Chondrocyte (in vitro differentiated cells): ENCODE measurements at regions not wholly inside any gene's neighbourhood (a gene's known extent, or its start where the extent isn't known, plus 50 kb on each side); places are given as distances from the start of the nearest gene placed in this dataset.

Source experiments
- DNase-seq: peaks from one replicate; pipeline ENCODE4 v3.0.0; 2021; ENCODE audit warnings: mixed read lengths, low spot score
- H3K27ac Mint-ChIP-seq: one replicate; pipeline ENCODE4 v1.8.0; 2021; ENCODE audit warnings: mild to moderate bottlenecking, moderate library complexity, mixed read lengths; ENCODE audit not compliant: unreplicated experiment
- H3K27me3 Mint-ChIP-seq: 2 replicates; pipeline ENCODE4 v1.8.0; 2021; ENCODE audit warnings: low read depth, mixed read lengths
- H3K36me3 Mint-ChIP-seq: 2 replicates; pipeline ENCODE4 v1.8.0; 2021; ENCODE audit warnings: low read depth, mixed read lengths
- H3K4me1 Mint-ChIP-seq: 2 replicates; pipeline ENCODE4 v1.8.0; 2021; ENCODE audit warnings: low read depth, mild to moderate bottlenecking, mixed read lengths
- H3K4me3 Mint-ChIP-seq: one replicate; pipeline ENCODE4 v1.8.0; 2021; ENCODE audit warnings: mild to moderate bottlenecking, moderate library complexity, mixed read lengths; ENCODE audit not compliant: unreplicated experiment
- H3K9me3 Mint-ChIP-seq: 2 replicates; pipeline ENCODE4 v1.8.0; 2021; ENCODE audit warnings: low read depth, mixed read lengths
- TF ChIP-seq, protein P1 (sequence below): fragments of 200-600 bp; sonication (generic); IDR thresholded peaks from 2 replicates; pipeline ENCODE4 v1.5.0; 2021; ENCODE audit warnings: antibody characterized with exemption, mild to moderate bottlenecking, moderate library complexity

DNA sequence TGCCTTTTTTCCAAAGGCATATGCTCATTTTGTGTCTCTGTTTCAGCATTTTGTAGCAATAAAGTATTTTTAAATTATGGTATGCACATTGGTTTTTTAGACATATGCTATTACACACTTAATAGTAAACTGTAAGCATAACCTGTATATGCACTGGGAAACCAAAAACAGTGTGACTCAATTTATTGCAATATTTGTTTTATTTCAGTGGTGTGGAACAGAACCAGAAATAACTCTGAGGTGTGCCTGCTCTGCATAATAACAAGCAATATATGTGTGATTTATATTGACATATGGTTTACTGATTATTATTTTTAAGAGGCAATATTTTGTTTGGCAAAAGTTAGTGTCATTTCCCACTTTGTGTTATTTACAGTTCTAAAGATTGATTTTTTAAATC is 126.6 kb upstream of the CPNE8 start:
- TF ChIP-seq, protein P1, sequence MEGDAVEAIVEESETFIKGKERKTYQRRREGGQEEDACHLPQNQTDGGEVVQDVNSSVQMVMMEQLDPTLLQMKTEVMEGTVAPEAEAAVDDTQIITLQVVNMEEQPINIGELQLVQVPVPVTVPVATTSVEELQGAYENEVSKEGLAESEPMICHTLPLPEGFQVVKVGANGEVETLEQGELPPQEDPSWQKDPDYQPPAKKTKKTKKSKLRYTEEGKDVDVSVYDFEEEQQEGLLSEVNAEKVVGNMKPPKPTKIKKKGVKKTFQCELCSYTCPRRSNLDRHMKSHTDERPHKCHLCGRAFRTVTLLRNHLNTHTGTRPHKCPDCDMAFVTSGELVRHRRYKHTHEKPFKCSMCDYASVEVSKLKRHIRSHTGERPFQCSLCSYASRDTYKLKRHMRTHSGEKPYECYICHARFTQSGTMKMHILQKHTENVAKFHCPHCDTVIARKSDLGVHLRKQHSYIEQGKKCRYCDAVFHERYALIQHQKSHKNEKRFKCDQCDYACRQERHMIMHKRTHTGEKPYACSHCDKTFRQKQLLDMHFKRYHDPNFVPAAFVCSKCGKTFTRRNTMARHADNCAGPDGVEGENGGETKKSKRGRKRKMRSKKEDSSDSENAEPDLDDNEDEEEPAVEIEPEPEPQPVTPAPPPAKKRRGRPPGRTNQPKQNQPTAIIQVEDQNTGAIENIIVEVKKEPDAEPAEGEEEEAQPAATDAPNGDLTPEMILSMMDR = no peak
- DNase-seq = no peak
- Mint-ChIP-seq H3K27me3 (no peaks in the 10 kb centered on the region), H3K4me1 (no peaks in the 10 kb centered on the region), H3K27ac (no peak overlapping the region), H3K36me3 (no peaks in the 10 kb centered on the region), H3K9me3 (no peaks in the 10 kb centered on the region), H3K4me3 (no peak overlapping the region)

DNA sequence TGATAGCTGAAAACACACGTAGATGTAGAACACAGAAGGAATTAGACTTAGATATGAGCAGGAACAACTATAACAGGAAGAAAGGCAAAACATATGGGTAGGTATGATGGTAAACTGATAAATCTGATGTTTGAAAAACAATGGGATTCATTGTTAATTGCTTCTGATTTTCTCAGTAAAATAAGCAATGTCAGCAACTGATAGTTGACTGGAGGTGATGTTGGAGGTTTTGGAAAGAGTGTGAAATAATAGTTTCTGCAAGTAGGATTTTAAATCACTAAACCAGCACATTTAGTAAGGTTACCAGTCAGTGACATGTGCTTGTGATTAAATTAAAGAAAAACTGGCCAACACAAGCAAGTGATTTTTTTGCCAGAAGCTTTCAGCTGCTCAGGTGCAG is 123.0 kb upstream of the CPNE8 start:
- no peaks in the 10 kb centered on the region for H3K36me3 Mint-ChIP-seq
- DNase-seq = no peak
- peaks cover 10% of the 10 kb centered on the region for H3K9me3 Mint-ChIP-seq
- H3K27me3 Mint-ChIP-seq = no peaks in the 10 kb centered on the region
- no peaks in the 10 kb centered on the region for H3K4me1 Mint-ChIP-seq
- no peak overlapping the region for H3K27ac Mint-ChIP-seq
- no peak overlapping the region for H3K4me3 Mint-ChIP-seq
- TF ChIP-seq, protein P1 = no peak

- TF ChIP-seq, protein P1 = no peak
- Mint-ChIP-seq H3K36me3 (no peaks in the 10 kb centered on the region), H3K27me3 (no peaks in the 10 kb centered on the region), H3K4me3 (no peak overlapping the region), H3K27ac (no peak overlapping the region), H3K9me3 (peaks cover 4% of the 10 kb centered on the region), H3K4me1 (no peaks in the 10 kb centered on the region)
- no peak for DNase-seq
Observed at GRCh38 chr12:39012870-39013269, 107.5 kb upstream of the CPNE8 start.

GRCh38 chr12:39011166-39011565 is 105.8 kb upstream of the CPNE8 start:
- H3K4me3 Mint-ChIP-seq = no peak overlapping the region
- H3K27me3 Mint-ChIP-seq = no peaks in the 10 kb centered on the region
- no peak for DNase-seq
- no peak overlapping the region for H3K27ac Mint-ChIP-seq
- H3K9me3 Mint-ChIP-seq = peaks cover 4% of the 10 kb centered on the region
- H3K36me3 Mint-ChIP-seq = no peaks in the 10 kb centered on the region
- H3K4me1 Mint-ChIP-seq = no peaks in the 10 kb centered on the region
- TF ChIP-seq, protein P1 = no peak

DNA sequence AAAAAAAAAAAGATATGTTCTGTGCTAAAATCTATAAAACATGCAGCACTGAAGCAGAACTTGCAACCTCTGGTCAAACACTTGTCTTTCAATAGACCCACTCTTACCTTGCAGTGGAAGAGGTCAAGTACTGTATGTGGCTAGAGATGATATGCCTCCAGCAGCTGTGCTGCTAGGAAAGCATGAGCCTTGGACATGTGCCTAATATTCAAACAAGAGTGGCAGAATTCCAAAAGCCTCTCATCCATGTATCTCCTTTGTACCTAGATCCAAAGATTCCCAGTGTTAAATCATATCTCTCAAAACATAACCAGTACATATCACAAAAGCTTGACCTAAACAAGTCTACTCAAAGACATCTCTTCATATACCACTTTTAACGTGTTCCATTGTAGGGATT is 105.0 kb upstream of the CPNE8 start:
- Mint-ChIP-seq H3K27ac (no peak overlapping the region), H3K4me1 (no peaks in the 10 kb centered on the region), H3K9me3 (peaks cover 4% of the 10 kb centered on the region), H3K4me3 (no peak overlapping the region), H3K27me3 (peaks cover 1% of the 10 kb centered on the region), H3K36me3 (no peaks in the 10 kb centered on the region)
- DNase-seq = no peak
- TF ChIP-seq, protein P1 = no peak
